GM21619 (cell line): ENCODE measurements at regions not wholly inside any gene's neighbourhood (a gene's known extent, or its start where the extent isn't known, plus 50 kb on each side); places are given as distances from the start of the nearest gene placed in this dataset.
"Not testable (repeated sequence)": the region's sequence is repeated elsewhere in the genome, so short reads cannot be mapped to it uniquely, and the experiment has no call there.

Source experiments
- ATAC-seq: cut with Tn5 transposase; IDR thresholded peaks from one replicate; pipeline ENCODE4 v1.9.1; 2021; ENCODE audit not compliant: unreplicated experiment

- no peak for ATAC-seq
Observed at GRCh38 chr10:118805146-118805545, 50.4 kb upstream of the CACUL1 start.

- no peak for ATAC-seq
Observed at GRCh38 chr10:118807512-118808305, 52.9 kb upstream of the CACUL1 start.

DNA sequence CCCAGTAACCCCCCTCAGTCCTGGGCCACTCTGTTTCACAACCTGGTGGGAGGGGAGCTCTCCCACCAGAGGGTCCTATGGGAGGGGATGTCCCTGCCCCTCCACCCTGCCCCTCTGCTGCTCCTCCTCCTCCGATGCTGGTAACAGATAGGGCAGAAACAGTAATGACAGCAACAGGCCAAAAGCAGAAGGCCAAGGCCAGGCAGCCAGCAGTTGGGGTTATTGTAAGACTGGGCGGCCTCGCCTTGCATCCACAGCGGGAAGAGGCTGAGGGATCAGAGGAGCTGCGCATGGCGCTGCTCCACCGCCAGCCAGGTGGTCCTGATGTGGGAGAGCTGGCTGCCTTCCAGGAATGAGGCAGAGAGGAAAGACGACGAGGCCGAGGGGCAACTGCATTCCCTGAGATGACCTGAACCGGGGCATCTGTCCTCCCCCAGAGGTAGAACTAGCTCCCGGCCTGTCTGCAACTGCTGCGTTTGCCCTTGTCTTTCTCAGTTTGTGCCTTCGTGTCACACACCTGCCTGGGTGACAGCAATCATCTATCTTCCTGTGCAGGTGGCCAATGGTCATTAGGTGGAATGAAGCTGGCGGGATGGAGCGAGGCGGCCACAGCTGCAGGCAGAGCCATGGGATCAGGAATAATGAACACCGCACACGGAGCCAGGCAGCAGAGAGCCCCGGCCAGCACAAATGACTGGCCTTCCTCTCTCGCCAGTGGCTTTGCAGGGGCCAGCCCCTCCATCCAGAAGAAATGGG lies 54.0 kb upstream of the CACUL1 start:
- no peak for ATAC-seq

DNA sequence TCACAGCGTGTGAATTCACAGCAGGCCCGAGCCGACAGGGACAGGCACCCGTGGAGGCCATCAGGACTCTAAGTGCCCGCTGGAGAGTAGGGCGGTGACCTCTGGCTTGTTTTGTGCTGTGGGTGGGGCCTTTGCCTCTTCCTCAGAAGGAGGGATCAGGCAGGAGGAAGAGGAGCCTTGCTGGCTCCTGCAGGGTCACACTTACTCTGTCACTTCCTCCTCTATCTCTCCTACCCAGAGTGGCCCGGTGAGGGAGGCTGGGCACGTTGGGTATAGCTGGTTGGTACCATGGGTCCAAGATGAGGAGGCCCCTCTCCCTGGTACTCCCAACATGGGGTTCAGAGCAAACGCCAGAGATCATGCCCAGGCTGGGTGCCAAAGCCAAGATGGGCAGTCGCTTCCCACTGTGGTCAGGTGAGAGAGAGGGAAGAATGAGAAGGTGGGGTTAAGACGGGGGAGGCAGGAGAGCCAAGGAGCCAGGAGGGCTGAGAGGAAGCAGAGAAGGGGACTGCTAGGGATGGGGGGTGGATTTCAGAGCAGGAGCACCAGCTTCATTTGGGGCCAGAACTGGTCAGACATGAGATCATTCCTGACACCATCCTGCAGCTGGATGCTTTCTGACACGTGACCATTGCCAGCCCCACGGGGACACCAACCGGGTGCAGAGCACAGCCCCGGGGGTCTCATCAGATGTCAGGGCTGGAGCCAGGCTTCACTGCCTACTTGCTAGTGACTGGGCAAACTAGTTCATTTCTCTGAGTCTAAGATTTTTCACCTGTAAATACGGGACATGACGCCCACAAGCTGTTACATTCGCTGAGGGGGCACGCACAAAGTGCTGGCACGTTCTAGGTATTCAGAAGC lies 54.8 kb upstream of the CACUL1 start:
- no peak for ATAC-seq

- ATAC-seq, result no peak
Observed at GRCh38 chr10:118810796-118811505, 56.2 kb upstream of the CACUL1 start.

- ATAC-seq, result no peak
Observed at GRCh38 chr10:118811675-118812392, 57.1 kb upstream of the CACUL1 start.

DNA sequence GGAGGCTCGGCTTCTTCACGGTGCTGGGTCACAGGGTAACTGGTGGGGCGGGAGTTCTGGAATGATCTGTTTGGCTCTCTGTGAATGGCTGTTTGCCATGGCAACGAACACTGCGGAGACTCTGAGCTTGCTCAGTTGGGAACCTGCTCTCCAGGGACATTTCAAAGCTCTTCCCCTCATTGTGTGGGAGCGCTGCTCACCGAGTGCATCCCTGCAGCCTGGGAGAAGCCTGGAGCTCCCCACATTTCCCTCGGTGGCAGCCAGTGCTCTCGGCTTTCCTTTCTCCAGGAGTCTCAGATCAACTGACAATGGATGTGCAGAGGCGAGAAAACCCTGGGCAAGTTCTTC lies 57.6 kb upstream of the CACUL1 start:
- no peak for ATAC-seq

DNA sequence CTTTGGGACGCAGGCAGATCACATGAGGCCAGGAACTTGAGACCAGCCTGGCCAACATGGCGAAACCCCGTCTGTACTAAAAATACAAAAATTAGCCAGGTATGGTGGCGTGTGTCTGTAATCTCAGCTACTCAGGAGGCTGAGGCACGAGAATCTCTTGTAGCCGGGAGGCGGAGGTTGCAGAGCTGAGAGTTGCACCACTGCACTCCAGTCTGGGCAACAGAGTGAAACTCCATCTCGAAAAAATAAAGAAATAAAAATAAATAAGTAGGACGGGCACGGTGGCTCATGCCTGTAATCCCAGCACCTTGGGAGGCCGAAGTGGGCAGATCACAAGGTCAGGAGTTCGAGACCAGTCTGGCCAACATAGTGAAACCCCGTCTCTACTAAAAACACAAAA lies 58.2 kb upstream of the CACUL1 start:
- not testable (repeated sequence) for ATAC-seq

DNA sequence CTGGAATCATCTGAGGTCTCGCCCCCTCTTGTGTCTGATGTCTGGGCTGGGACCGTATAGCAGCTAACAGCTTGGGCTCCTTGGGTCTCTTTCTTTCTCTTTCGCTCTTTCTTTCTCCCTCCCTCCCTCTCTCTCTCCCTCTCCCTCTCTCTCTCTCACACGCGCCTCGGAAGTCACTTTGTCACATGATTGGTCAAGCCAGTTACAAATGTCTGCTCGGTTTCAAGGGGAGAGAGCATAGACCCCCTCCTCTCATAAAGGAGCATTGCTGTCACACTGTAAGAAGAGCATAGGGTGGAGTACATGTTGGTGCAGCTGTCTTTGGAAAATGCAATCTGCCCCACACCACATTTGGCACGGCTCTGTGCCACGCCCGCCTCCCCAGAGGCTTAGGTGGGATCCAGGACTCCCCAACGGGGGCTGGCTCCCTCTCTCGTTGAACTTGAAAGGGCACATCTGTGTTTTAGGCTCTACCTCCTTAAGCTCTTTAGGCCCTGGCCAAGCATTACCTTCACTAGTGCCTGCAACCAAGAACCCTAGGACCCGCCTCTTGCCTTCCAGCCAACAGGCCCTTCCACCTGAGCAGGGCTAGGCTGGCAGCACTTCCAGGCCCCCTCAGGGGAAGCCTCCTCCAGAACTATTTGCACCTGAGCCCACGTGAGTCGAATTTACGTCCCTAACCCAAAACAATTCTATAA lies 61.9 kb upstream of the CACUL1 start:
- no peak for ATAC-seq

- ATAC-seq, result no peak
Observed at GRCh38 chr10:118817328-118818068, 62.7 kb upstream of the CACUL1 start.

- no peak for ATAC-seq
Observed at GRCh38 chr10:118818621-118819221, 64.0 kb upstream of the CACUL1 start.

GRCh38 chr10:118820326-118821116 lies 65.8 kb upstream of the CACUL1 start:
- ATAC-seq, result no peak

DNA sequence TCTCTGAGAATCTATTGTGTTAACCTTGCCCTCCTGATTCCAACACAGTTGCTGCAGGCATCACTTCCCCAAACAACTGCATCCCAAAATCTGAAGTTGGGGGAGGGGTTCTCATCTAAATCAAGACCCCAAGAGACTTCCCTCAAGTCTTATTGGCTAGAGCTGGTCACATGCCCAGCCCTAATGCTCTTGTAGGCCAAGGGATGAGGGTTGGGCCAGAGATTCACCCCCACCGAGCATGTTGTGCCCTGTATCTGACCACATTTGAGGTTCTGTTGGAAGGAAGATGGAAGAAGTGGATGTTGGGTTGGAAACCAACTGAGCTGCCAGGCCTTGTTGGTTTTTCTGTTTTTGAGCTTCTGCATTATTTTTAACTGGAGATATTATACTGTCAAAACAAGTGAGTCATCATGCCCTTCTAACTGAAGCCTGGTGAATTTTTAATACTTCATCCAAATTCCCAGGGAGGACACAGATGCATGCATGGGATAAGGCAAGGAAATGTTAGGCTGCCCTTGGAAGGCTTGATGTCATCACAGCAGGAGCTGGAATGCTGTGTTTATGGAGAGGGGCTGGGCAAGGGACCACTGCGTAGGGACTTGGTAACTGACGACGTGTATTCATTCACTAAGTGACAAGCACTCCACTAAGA lies 68.6 kb upstream of the CACUL1 start:
- no peak for ATAC-seq

- ATAC-seq, result no peak
Observed at GRCh38 chr10:118827053-118827452, 72.3 kb upstream of the CACUL1 start.

- no peak for ATAC-seq
Observed at GRCh38 chr10:118827466-118828155, 72.8 kb upstream of the CACUL1 start.

- no peak for ATAC-seq
Observed at GRCh38 chr10:118832241-118832651, 77.5 kb upstream of the CACUL1 start.

- ATAC-seq, result not testable (repeated sequence)
Observed at GRCh38 chr10:118834370-118834769, 79.6 kb upstream of the CACUL1 start.
